Lung microvascular endothelial cell (primary cell): ENCODE measurements at regions not wholly inside any gene's neighbourhood (a gene's known extent, or its start where the extent isn't known, plus 50 kb on each side); places are given as distances from the start of the nearest gene placed in this dataset.

Source experiments
- DNase-seq, 2 donors: peaks; one replicate each; pipeline versions ENCODE4 v3.0.0 to v3.0.0-alpha.2; 2010; ENCODE audit warnings: low read depth in 2 of 2

DNA sequence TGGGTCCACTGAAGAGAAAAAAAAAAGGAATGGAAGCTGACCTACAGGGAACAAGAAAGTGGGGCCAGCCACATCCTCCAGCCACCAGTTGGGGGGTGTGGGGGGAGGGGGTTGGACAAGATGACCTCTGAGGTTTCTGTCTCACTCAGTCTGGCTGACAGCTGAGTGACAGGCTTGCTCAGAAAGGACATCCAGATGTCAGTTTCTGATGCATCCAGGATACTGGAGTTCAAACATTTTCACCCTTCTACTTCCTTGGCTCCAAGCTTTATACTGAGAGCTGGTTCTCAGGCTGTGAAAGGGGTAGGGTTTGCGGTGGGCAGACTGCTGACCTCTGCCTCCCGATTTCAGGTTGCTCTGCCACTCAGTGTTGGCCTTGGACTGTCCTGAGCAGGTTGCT is 2178.3 kb downstream of the TP53TG3F start:
- no peak for DNase-seq

DNA sequence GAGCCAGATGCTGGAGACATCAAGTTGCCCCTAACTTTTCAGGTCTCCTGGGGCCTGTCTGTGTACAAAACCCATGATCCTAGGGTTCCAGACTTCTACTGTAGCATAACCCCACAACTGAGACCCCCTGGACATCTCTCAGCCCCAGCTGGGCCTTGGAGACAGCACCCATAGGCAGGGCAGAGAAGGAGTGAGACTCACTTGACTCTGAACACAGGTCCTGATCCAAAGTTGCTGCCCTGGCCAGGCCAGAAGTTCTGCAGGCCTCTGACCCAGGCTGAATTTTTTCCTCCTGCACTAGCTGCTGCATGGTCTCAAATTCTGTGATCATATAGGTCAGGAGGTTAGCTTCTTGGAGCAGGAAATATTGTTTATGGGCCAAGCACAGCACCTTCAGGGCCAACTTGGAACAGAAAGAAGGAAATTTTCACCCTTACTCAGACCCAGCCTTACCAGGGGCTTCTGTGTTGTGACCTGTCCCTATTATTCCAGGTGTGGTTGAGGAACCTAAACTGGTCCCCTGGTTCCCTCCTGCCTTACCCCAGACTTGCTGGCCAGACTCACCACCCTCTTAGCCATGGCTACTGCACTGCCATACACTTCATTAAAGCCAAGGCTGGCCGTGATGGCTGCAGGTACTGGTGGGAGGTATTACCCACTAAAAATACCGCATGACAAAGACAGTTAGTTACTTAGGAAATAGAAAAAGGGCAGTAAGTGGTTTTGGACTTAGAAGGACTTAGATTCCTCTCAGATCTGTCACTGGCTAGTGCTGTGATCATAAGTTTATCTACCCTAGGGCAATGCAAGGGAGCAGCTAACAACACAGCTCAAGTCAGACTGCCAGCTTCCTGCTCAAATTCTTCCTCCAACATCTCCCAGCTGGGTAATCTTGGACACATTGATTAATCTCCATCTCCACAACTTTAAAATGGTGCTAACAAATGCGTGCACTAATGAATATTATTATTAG is 2180.1 kb downstream of the TP53TG3F start:
- DNase-seq: no peak

DNA sequence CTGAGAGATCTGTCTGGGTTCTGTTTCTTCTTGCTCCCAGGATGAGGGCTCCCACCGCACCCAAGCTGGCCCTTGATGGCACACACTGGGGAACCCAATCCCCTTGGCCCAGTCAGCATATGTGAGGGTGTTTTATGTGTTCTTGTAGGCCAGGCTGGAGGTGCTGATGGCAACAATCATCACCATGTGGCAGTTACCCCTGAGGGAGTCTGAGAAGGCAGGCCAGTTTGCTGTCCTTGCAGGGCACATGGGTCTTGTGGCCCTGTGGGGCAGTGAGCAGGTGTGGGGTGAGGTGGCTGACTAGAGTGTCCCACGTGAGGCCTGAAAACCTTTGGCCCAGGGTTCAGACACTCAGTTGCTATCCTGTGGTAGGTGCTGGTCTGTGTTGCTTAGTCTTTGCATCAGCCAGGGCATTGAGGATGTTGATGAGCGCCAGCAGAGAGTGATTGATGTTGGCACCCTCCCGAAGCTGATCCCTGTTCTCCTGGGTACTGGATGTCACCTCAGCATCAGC is 2183.0 kb downstream of the TP53TG3F start:
- DNase-seq: no peak

DNA sequence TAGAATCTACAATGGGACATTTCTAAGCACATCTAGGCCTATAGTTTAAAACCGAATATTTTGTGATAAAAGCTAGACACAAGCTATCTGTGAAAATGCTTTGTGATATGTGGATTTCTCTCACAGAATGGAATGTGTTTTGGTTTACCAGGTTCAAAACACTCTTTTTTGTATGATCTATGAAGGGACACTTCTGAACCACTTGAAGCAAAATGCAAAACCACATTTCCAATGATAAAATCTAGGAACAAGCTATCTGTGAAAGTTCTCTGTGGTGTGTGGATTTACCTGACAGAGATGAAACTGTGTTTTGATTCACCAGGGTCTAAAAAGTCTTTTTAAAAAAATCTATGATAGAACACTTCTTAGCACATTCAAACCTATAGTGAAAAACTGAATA is 2192.4 kb downstream of the TP53TG3F start:
- DNase-seq: no peak

DNA sequence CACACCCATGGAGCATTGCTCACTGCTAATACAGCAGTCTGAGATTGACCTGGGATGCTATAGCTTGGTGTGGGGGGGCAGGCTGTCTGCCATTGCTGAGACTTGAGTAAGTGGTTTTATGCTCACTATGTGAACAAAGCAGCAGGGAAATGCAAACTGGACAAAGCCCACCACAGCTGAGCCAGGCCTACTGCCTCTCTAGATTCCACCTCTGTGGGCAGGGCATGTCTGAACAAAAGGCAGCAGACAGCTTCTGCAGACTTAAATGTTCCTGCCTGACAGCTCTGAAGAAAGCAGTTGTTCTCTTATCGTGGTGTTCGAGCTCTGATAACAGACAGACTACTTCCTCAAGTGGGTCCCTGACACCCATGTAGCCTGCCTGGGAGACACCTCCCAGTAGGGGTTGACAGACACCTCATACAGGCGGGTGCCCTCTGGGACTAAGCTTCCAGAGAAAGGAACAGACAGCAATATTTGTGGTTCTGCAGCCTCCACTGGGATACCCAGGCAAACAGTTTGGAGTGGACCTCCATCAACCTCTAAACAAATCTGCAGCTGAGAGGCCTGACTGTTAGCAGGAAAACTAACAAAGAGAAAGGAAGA is 2204.8 kb downstream of the TP53TG3F start:
- DNase-seq: no peak

DNA sequence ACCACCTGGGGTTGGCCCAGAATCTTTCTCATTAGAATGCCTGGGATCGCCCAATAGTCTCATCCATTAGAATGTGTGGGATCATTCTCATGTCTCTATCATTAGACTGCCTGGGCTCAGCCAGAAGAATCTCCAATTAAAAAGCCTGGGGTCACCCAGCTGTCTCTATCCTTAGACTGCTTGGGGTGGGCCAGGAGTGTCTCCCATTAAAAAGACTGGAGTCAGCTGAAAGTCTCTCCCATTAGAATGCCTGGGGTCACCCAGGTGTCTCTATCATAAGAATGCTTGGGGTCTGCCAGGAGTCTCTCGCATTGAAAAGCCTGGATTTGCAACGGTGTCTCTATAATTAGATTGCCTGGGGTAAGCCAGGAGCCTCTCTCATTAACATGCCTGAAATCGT is 2225.7 kb downstream of the TP53TG3F start:
- DNase-seq: no peak

DNA sequence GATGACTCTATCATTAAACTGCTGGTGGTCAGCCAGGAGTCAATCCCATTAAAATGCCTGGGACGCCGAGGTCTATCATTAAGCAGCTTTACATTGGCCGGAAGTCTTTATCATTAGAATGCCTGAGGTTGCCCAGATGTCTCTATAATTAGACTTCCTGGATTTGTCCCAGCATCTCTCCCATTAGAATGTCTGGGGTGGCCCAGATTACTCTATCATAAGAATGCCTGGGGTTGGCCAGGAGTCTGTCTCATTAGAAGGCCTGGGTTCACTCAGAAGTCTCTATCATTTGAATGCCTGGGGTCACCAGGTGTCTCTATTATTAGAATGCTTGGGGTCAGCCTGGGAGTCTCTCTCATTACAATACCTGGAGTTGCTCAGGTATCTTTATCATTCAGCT is 2227.2 kb downstream of the TP53TG3F start:
- DNase-seq: no peak

DNA sequence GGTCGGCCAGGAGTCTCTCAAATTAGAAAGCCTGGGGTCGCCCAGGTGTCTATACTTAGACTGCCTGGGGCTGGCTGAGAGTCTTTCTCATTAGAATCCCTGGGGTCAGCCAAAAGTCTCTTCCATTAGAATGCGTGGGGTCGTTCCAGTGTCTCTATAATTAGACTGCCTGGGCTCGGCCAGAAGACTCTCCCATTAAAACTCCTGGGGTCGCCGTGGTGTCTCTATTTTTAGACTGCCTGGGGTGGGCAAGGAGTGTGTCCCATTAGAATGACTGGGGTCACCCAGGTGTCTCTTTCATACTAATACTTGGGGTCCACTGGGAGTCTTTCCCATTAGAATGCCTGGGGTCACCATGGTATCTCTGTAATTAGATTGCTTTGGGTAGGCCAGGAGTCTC is 2227.7 kb downstream of the TP53TG3F start:
- DNase-seq: no peak

DNA sequence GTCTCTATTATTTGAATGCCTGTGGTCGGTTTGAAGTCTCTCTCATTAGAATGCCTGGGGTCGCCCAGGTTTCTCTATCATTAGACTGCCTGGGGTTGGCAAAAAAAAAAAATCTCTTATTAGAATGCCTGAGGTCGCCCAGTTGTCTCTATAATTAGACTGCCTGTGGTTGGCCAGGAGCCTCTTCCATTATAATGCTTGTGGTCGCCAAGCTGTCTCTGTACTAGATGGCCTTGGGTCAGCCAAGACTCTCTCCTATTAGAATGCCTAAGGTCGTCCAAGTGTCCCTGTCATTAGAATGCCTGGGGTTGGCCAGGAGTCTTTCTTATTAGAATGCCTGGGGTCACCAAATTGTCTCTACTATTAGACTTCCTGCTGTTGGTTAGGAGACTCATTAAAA is 2228.4 kb downstream of the TP53TG3F start:
- no peak for DNase-seq

DNA sequence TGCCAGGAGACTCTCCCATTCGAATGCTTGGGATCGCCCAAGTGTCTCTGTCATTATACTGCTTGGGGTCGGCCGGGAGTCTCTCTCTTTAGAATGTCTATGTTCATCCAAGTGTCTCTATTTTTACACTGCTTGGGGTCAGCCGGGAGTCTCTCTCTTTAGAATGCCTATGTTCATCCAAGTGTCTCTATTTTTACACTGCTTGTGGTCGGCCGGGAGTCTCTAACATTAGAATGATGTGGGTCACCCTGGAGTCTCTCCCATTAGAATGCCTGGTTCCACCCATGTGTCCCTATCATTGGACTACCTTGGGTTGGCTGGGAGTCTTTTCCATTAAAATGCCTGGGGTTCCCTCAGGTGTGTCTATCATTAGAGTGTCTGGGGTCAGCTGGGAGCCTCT is 2230.4 kb downstream of the TP53TG3F start:
- DNase-seq: no peak

DNA sequence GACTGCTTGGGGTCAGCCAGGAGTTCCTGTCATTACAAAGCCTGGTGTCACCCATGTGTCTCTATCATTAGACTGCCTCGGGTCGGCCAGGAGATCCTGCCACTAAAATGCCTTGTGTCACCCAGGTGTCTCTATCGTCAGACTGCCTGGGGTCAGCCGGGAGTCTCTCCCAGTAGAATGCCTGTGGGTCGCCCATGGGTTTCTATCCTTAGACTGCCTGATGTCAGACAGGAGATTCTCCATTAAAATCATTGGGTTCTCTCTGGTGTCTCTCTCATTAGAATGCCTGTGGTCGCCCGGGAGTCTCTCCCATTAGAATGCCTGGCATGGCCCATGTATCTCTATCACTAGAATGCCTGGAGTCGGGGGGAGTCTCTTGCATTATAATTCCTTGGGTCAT is 2231.0 kb downstream of the TP53TG3F start:
- DNase-seq: no peak

DNA sequence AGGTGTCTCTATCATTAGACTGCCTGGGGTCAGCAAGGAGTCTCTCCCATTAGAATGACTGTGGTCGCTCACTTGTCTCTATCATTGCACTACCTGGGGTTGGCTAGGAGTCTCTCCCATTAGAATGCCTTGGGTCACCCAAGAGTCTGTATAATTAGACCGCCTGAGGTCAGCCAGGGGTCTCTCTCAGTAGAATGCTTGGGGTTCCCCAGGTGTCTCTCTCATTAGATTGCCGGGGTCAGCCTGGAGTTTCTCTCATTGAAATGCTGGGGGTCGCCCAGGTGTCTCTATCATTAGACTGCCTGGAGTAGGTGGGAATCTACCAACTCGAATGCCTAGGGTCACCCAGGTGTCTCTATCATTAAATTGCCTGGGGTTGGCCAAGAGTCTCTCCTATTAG is 2231.6 kb downstream of the TP53TG3F start:
- no peak for DNase-seq

DNA sequence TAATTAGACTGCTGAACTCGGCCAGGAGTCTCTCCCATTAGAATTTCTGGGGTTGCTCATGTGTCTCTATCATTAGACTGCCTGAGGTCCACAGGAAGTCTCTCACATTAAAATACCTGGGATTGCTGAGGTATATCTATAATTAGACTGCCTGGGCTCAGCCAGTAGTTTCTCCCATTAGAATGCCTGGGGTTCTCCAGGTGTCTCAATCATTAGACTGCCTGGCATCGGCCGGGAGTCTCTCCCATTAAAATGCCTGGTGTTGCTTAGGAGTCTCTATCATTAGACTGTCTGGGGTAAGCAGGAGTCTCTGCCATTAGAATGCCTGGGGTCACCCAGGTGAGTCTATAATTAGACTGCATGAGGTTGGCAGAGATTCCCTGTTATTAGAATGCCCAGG is 2233.4 kb downstream of the TP53TG3F start:
- DNase-seq: no peak

DNA sequence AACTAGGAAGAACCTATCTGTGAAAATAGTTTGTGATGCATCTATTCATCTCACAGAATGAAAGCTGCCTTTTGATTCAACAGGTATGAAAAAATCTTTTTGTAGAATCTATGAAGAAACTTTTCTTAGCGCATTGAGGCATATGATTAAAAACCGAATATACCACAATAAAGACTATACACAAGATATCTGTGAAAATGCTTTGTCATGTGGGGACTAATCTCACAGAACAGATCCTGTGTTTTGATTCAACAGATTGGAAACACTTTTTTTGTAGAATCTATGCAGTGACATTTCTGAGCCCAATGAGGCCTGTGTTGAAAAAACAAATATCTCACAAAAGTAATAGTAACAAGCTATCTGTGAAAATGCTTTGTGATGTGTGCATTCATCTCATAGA is 2247.5 kb downstream of the TP53TG3F start:
- no peak for DNase-seq

DNA sequence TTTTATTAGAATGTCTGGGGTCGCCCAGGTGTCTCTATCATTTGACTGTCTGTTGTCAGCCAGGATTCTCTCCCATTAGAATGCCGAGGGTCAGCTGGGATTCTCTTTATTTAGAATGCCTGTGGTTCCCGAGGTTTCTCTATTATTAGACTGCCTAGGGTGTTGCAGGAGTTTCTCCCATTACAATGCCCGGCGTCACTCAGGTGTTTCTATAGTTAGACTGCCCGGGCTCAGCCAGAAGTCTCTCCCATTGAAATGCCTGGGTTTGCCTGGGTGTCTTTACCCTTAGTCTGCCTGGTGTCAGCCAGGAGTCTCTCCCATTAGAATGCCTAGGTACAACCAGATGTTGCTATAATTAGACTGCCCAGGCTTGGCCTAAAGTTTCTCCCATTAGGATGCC is 2252.0 kb downstream of the TP53TG3F start:
- DNase-seq: no peak

DNA sequence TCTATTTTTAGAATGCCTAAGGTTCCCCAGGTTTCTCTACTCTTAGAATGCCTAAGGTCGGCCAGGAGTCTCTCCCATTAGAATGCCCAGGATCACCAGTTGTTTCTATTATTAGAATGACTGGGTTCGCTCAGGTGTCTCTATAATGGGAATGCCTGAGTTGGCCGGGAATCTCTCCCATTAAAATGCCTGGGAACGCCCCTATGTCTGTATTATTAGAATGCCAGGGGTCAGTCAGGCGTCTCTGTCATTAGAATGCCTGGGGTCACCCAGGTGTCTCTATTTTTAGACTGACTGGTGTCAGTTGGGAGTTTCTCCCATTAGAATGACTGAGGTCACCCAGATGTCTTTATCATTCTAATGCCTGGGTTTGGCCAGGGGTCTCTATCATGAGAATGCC is 2252.5 kb downstream of the TP53TG3F start:
- no peak for DNase-seq

DNA sequence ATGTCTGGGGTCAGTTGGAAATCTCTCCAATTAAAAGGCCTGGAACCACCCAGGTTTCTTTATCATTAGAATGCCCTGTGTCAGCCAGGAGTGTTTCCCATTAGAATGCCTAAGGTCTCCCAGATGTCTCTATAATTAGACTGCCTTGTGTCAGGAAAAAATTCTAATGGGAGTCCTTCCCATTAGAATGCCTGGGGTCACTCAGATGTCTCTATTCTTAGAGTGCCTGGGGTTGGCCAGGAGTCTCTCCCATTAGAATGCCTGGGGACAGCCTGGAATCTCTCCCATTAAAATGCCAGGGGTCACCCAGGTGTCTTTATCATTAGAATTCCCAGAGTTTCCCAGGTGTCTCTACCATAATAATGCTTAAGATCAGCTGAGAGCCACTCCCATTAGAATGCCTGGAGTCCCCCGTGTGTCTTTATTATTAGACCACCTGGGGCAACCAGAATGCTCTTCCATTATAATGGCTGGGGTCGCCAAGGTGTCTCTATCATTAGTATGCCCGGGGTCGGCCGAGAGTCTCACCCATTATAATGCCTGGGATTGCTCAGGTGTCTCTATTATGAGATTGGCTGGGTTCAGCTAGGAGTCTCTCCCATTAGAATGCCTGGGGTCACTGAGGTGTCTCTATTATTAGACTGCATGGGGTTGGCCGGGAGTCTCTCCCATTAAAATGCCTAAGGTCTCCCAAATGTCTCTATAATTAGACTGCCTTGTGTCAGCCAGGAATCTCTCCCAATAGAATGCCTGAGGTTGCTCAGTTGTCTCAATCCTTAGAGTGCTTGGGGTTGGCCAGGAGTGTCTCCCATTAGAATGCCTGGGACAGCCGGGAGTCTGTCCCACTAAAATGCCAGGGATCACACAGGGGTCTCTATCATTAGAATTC is 2254.6 kb downstream of the TP53TG3F start:
- no peak for DNase-seq

DNA sequence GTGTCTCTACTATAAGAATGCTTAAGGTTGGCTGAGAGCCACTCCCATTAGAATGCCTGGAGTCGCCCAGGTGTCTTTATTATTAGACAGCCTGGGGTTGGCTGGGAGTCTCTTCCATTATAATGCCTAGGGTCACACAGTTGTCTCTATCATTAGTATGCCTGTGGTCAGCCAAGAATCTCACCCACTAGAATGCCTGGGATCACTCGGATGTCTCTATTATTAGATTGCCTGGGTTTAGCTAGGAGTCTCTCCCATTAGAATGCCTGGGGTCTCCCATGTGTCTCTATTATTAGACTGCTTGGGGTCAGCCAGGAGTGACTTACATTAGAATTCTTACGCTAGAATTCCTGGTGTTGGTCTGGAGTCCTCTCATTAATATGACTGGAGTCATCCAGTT is 2255.3 kb downstream of the TP53TG3F start:
- DNase-seq: no peak

DNA sequence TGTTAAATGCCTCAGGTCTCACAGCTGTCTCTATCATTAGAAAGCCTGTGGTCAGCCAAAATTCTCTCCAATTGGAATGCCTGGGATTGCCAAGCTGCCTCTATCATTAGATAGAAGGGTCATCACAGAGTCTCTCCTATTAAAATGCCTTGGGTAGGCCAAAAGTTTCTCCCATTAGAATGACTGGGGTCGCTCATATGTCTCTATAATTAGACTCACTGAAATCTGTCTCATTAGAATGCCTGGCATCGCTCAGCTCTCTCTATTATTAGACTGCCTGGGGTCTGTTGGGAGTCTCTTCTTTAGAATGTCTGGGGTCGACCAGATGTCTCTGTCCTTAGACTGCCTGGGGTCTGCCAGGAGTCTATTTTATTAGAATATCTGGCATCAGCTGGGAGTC is 2265.1 kb downstream of the TP53TG3F start:
- DNase-seq: no peak

DNA sequence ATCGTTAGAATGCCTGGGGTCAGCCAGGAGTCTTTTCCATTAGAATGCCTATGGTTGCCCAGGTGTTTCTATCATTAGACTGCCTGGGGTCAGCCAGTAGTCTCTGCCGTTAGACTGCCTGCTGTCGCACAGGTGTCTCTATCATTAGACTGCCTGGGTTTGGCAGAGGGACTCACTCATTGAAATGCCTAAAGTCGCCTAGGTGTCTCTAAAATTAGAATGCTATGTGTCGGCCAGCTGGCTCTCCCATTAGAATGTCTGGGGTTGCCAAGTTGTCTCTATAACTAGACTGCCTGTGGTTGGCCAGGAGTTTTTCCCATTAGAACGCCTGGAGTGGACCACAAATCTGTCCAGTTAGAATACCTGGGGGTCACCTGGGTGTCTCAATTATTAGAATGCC is 2266.5 kb downstream of the TP53TG3F start:
- DNase-seq: no peak

DNA sequence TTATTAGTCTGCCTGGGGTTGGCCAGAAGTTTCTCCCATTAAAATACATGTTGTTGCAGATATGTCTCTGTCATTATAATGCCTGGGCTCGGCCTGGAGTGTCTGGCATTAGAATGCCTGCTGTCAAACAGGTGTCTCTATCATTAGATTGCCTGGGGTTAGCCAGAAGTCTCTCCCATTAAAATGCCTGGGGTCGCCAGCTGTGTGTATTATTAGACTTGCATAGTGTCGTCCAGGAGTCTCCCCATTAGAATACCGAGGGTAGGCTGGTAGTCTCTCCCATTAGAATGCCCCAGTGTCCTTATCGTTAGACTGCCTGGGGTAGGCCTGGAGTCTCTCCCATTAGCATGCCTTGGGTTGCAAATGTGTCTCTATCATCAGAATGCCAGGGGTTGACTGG is 2270.8 kb downstream of the TP53TG3F start:
- DNase-seq: no peak
